Lung (tissue), 11 donors: ENCODE measurements at regions not wholly inside any gene's neighbourhood (a gene's known extent, or its start where the extent isn't known, plus 50 kb on each side); places are given as distances from the start of the nearest gene placed in this dataset.
A peak's percentile ranks its signal among the peaks of the same experiment; 100 is the strongest.

ENCODE experiments used
- ATAC-seq: fragments of 200-7000 bp; cut with Tn5 transposase; one replicate; pipeline ENCODE4 v1.9.1; 2020; ENCODE audit warnings: moderate number of reproducible peaks; ENCODE audit not compliant: insufficient read depth, low FRiP score
- DNase-seq, 3 donors: peaks; one replicate each; pipeline ENCODE4 v3.0.0-alpha.2; 2013 to 2017
- H3K27ac ChIP-seq, 2 donors: one replicate each; pipeline ENCODE4 v1.5.1; 2013; ENCODE audit warnings: mild to moderate bottlenecking in 2 of 2, moderate library complexity in 2 of 2, control low read depth in 1 of 2, inconsistent platforms in 1 of 2, low read depth in 1 of 2, low read length in 1 of 2
- H3K27me3 ChIP-seq, 3 donors: one replicate each; pipeline ENCODE4 v1.5.1; 2013; ENCODE audit warnings: low read length in 2 of 3; ENCODE audit not compliant: control insufficient read depth in 3 of 3, insufficient read depth in 3 of 3
- H3K36me3 ChIP-seq, 4 donors: one replicate each; pipeline ENCODE4 v1.5.1; 2013; ENCODE audit warnings: low read length in 4 of 4, mild to moderate bottlenecking in 1 of 4, moderate library complexity in 1 of 4; ENCODE audit not compliant: control insufficient read depth in 4 of 4, insufficient read depth in 4 of 4
- H3K4me1 ChIP-seq, 5 donors: one replicate each; pipeline ENCODE4 v1.5.1; 2013; ENCODE audit warnings: low read length in 5 of 5, mild to moderate bottlenecking in 2 of 5, moderate library complexity in 1 of 5; ENCODE audit not compliant: control insufficient read depth in 5 of 5, insufficient read depth in 5 of 5
- H3K4me3 ChIP-seq: one replicate; pipeline ENCODE4 v1.5.1; 2013; ENCODE audit warnings: mild to moderate bottlenecking, control low read depth, moderate library complexity
- H3K9ac ChIP-seq, 2 donors: one replicate each; pipeline ENCODE4 v1.5.1; 2013; ENCODE audit warnings: low read length in 2 of 2, control low read depth in 1 of 2; ENCODE audit not compliant: insufficient read depth in 1 of 2
- H3K9me3 ChIP-seq, 4 donors: one replicate each; pipeline ENCODE4 v1.5.1; 2013; ENCODE audit warnings: low read length in 3 of 4, mild to moderate bottlenecking in 1 of 4, moderate library complexity in 1 of 4; ENCODE audit not compliant: control insufficient read depth in 4 of 4, insufficient read depth in 3 of 4
- CTCF ChIP-seq: IDR thresholded peaks from 2 replicates; pipeline ENCODE4 v1.5.1; 2012; ENCODE audit warnings: mild to moderate bottlenecking; ENCODE audit errors: control extremely low read depth, extremely low read depth
- WGBS, 2 donors: extraction: QIAGEN DNeasy Blood & Tissue Kit; methylation state at CpG; one replicate each; pipeline ENCODE4 v1.1.7; 2013; 5-methylcytosine and 5-hydroxymethylcytosine counted together
- donor health status: control.
- donor health status: control.
- donor health status: Bipolar disorder and iron deficiency.
- donor health status: healthy.
- donor health status: DM: yes; HTN: yes; CAD: no.

DNA sequence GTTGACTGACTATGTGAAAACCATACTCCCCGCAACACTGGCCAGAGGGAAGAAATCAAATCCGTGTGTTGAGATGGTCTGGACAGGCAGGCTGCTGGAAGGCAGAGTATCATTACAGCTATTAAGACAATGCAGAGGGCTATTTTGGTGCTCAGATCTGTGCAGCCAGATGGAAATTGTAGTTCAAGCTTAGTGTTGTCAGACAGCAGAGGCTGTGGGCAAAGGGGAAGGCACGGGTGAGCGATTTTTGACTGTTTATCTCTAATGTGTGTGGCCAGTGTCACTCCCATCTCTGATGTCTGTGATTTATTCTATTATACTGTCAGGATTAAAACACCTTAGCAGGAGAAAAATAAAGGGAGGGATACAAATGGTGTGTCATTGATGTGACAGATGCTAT is 984.4 kb upstream of the WWC1 start:
- no peak for ATAC-seq
- Histone ChIP-seq H3K9me3 (no peaks in the 10 kb centered on the region), H3K27ac (no peak overlapping the region), H3K36me3 (no peaks in the 10 kb centered on the region), H3K4me3 (no peak overlapping the region), H3K9ac (no peak overlapping the region), H3K4me1 (peaks cover 0 to 7% (median 0%) of the 10 kb centered on the region in 5 donors), H3K27me3 (no peaks in the 10 kb centered on the region)
- DNase-seq = peak in 1 of 3 donors; percentile 38
- WGBS, 2 donors = 72 to 78% methylated on average over 4 of the region's 4 CpGs
- TF ChIP-seq CTCF = no peak

GRCh38 chr5:167308466-167308865 is 983.0 kb upstream of the WWC1 start:
- TF ChIP-seq CTCF = no peak
- ATAC-seq = no peak
- Histone ChIP-seq H3K9ac (no peak overlapping the region), H3K27ac (no peak overlapping the region), H3K4me3 (no peak overlapping the region), H3K27me3 (no peaks in the 10 kb centered on the region), H3K36me3 (no peaks in the 10 kb centered on the region), H3K9me3 (no peaks in the 10 kb centered on the region), H3K4me1 (peaks cover 0 to 7% (median 0%) of the 10 kb centered on the region in 5 donors)
- DNase-seq = peak; percentile 16 to 51 (median 51)
- 68 to 81% methylated on average over 5 of the region's 5 CpGs for WGBS, 2 donors

DNA sequence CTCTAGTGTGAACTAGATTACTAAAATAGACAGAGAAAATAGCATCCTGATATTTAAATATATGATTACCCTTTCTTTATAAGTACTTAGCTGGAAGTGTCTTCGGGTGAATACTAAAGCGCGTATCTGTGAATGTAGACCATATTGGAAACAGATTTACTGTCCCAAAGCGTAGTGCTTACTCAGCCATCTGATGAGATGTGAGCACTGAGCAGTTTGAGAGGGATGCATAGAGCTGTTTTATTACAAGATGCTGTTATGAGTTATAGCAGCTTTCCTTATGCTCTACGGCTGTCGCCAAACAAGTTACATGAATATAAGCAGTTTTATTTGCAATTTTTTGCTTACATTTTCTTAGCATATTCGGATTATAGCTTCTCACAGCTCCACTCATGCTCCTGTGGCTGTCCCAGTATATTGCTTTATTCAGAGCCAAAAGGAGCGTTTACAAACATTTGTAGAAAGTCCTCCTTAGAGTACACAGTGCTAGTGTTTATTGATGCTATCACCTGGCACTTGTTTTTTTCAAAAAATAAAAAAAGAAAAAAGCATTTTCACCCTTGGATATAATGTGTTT is 981.4 kb upstream of the WWC1 start:
- H3K4me1 ChIP-seq = peaks cover 0 to 7% (median 0%) of the 10 kb centered on the region in 5 donors
- no peak for TF ChIP-seq CTCF
- H3K36me3 ChIP-seq = no peaks in the 10 kb centered on the region
- H3K27ac ChIP-seq = no peak overlapping the region
- H3K9ac ChIP-seq = no peak overlapping the region
- 82 to 88% methylated on average over 8 of the region's 8 CpGs for WGBS, 2 donors
- no peaks in the 10 kb centered on the region for H3K27me3 ChIP-seq
- H3K4me3 ChIP-seq = no peak overlapping the region
- no peaks in the 10 kb centered on the region for H3K9me3 ChIP-seq
- ATAC-seq = no peak
- no peak for DNase-seq

DNA sequence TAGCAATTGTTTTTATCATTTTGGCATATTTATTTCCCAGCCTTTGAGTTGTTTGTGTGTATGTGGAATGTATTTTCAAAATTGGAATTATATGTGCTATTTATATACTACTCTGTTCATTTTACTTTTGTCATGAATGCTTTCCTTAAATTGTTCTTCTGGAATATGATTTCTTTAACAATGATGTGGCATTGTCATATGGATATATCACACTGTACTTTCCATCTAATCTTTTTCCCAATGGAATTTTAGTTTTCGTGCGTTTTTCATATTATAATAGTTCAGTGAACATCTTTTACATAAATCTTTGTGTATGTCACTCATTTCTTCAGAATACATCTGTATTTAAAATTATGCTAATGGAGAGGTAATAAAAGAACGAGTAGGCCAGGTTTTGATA is 980.1 kb upstream of the WWC1 start:
- H3K27ac ChIP-seq = no peak overlapping the region
- H3K36me3 ChIP-seq = no peaks in the 10 kb centered on the region
- no peak overlapping the region for H3K9ac ChIP-seq
- TF ChIP-seq CTCF = no peak
- no peaks in the 10 kb centered on the region for H3K9me3 ChIP-seq
- H3K4me1 ChIP-seq = peaks cover 0 to 7% (median 0%) of the 10 kb centered on the region in 5 donors
- H3K27me3 ChIP-seq = no peaks in the 10 kb centered on the region
- ATAC-seq = no peak
- DNase-seq = no peak
- H3K4me3 ChIP-seq = no peak overlapping the region
- WGBS, 2 donors = 79 to 86% methylated on average over 3 of the region's 3 CpGs
